Breast epithelium (tissue), 3 donors: ENCODE measurements at regions not wholly inside any gene's neighbourhood (a gene's known extent, or its start where the extent isn't known, plus 50 kb on each side); places are given as distances from the start of the nearest gene placed in this dataset.

Source experiments
- POLR2A ChIP-seq: fragments of 450-650 bp; IDR thresholded peaks from one replicate; pipeline ENCODE4 v1.6.1; 2016; ENCODE audit warnings: antibody characterized with exemption, mild to moderate bottlenecking, moderate library complexity
- TF ChIP-seq, protein P1 (sequence below), 3 donors: fragments of 450-650 bp; IDR thresholded peaks; one replicate each; pipeline ENCODE4 v1.5.1; 2016 to 2017; ENCODE audit warnings: antibody characterized with exemption in 3 of 3, mild to moderate bottlenecking in 3 of 3, moderate library complexity in 3 of 3

DNA sequence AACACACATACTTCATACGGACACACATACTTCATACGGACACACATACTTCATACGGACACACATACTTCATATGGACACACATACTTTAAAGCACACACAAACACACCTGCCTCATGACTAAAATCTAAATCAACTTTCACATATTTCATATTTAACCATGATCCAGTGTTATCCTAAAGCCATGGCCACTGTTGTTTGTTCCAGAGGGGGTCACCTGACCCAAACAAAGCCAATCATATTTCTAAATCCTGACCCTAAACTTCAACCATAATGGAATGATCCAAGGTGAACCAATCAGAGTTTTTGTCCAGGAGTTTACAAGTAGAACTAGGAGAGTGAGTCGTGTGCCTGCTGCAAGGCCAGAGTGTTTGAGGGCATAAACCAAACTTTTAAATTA lies 97.2 kb upstream of the KIT start:
- TF ChIP-seq, protein P1, sequence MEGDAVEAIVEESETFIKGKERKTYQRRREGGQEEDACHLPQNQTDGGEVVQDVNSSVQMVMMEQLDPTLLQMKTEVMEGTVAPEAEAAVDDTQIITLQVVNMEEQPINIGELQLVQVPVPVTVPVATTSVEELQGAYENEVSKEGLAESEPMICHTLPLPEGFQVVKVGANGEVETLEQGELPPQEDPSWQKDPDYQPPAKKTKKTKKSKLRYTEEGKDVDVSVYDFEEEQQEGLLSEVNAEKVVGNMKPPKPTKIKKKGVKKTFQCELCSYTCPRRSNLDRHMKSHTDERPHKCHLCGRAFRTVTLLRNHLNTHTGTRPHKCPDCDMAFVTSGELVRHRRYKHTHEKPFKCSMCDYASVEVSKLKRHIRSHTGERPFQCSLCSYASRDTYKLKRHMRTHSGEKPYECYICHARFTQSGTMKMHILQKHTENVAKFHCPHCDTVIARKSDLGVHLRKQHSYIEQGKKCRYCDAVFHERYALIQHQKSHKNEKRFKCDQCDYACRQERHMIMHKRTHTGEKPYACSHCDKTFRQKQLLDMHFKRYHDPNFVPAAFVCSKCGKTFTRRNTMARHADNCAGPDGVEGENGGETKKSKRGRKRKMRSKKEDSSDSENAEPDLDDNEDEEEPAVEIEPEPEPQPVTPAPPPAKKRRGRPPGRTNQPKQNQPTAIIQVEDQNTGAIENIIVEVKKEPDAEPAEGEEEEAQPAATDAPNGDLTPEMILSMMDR (IDR thresholded peaks at IDR 0.05): no peak
- no peak for TF ChIP-seq POLR2A
